Neural progenitor cell (in vitro differentiated cells): ENCODE measurements at regions not wholly inside any gene's neighbourhood (a gene's known extent, or its start where the extent isn't known, plus 50 kb on each side); places are given as distances from the start of the nearest gene placed in this dataset.

Experiments
- DNase-seq: peaks from one replicate; pipeline ENCODE4 v3.0.0-alpha.2; 2016; ENCODE audit warnings: low spot score
- H2AFZ ChIP-seq: fragments of 200-600 bp; sonication (generic); replicated peaks from 2 replicates; pipeline ENCODE4 v1.6.1; 2016; ENCODE audit warnings: antibody characterized with exemption
- H3F3A ChIP-seq: fragments of 200-600 bp; sonication (generic); 2 replicates; pipeline ENCODE4 v1.6.1; 2016; ENCODE audit warnings: antibody characterized with exemption, low read depth
- H3K27ac ChIP-seq: fragments of 200-600 bp; sonication (generic); 2 replicates; pipeline ENCODE4 v1.5.1; 2016; ENCODE audit warnings: mild to moderate bottlenecking
- H3K27me3 ChIP-seq: fragments of 200-600 bp; sonication (generic); 2 replicates; pipeline ENCODE4 v1.6.1; 2016; ENCODE audit warnings: mild to moderate bottlenecking, moderate library complexity
- H3K36me3 ChIP-seq: fragments of 200-600 bp; sonication (generic); 2 replicates; pipeline ENCODE4 v1.5.1; 2016
- H3K4me1 ChIP-seq: fragments of 200-600 bp; sonication (generic); 2 replicates; pipeline ENCODE4 v1.6.1; 2016; ENCODE audit warnings: mixed run types
- H3K4me2 ChIP-seq: fragments of 200-600 bp; sonication (generic); 2 replicates; pipeline ENCODE4 v1.6.1; 2016
- H3K4me3 ChIP-seq: fragments of 200-600 bp; sonication (generic); 2 replicates; pipeline ENCODE4 v1.5.1; 2016
- H3K79me2 ChIP-seq: fragments of 200-600 bp; sonication (generic); 2 replicates; pipeline ENCODE4 v1.6.1; 2016; ENCODE audit warnings: low read depth
- H3K9ac ChIP-seq: fragments of 200-600 bp; sonication (generic); 2 replicates; pipeline ENCODE4 v1.6.1; 2016
- H3K9me3 ChIP-seq: fragments of 200-600 bp; sonication (generic); 2 replicates; pipeline ENCODE4 v1.5.1; 2016; ENCODE audit warnings: low read depth
- H4K20me1 ChIP-seq: fragments of 200-600 bp; sonication (generic); 2 replicates; pipeline ENCODE4 v1.6.1; 2016; ENCODE audit warnings: low read depth
- H3K27ac Mint-ChIP-seq: 3 replicates; pipeline ENCODE4 v1.8.0; 2021; ENCODE audit warnings: mixed read lengths
- H3K27me3 Mint-ChIP-seq: 2 replicates; pipeline ENCODE4 v1.8.0; 2022; ENCODE audit warnings: low read depth, mild to moderate bottlenecking, inconsistent platforms, moderate library complexity, mixed read lengths; ENCODE audit not compliant: insufficient read depth
- H3K36me3 Mint-ChIP-seq: 3 replicates; pipeline ENCODE4 v1.8.0; 2021; ENCODE audit warnings: mixed read lengths
- H3K4me1 Mint-ChIP-seq: 3 replicates; pipeline ENCODE4 v1.8.0; 2021; ENCODE audit warnings: mixed read lengths
- H3K4me3 Mint-ChIP-seq: 3 replicates; pipeline ENCODE4 v1.8.0; 2021; ENCODE audit warnings: mild to moderate bottlenecking, moderate library complexity, mixed read lengths
- H3K9me3 Mint-ChIP-seq: 3 replicates; pipeline ENCODE4 v1.8.0; 2020; ENCODE audit warnings: mixed read lengths
- CTCF ChIP-seq: fragments of 200-600 bp; sonication (generic); IDR thresholded peaks from 2 replicates; pipeline ENCODE4 v1.5.1; 2017; ENCODE audit warnings: antibody characterized with exemption, mild to moderate bottlenecking
- EZH2 ChIP-seq: fragments of 200-600 bp; sonication (generic); IDR thresholded peaks from 2 replicates; pipeline ENCODE4 v1.6.1; 2017; ENCODE audit warnings: antibody characterized with exemption, mild to moderate bottlenecking, moderate library complexity
- EZH2phosphoT487 ChIP-seq: fragments of 200-600 bp; sonication (generic); IDR thresholded peaks from 2 replicates; pipeline ENCODE4 v1.6.1; 2017; ENCODE audit warnings: antibody characterized with exemption

GRCh38 chr9:14440062-14440461, 126.1 kb upstream of the NFIB start:
- H3K9ac ChIP-seq: no peak overlapping the region
- H2AFZ ChIP-seq: no peak overlapping the region
- TF ChIP-seq CTCF (no peak), EZH2 (no peak), EZH2phosphoT487 (no peak)
- no peaks in the 10 kb centered on the region for H4K20me1 ChIP-seq
- H3K36me3 ChIP-seq: no peaks in the 10 kb centered on the region
- no peak overlapping the region for H3K4me3 Mint-ChIP-seq
- H3K9me3 ChIP-seq: no peaks in the 10 kb centered on the region
- no peaks in the 10 kb centered on the region for H3K36me3 Mint-ChIP-seq
- H3K27ac ChIP-seq: no peak overlapping the region
- H3F3A ChIP-seq: no peaks in the 10 kb centered on the region
- no peaks in the 10 kb centered on the region for H3K27me3 ChIP-seq
- H3K4me3 ChIP-seq: no peak overlapping the region
- no peak for DNase-seq
- no peaks in the 10 kb centered on the region for H3K4me1 ChIP-seq
- H3K9me3 Mint-ChIP-seq: no peaks in the 10 kb centered on the region
- H3K79me2 ChIP-seq: no peaks in the 10 kb centered on the region
- H3K4me2 ChIP-seq: no peak overlapping the region
- H3K27me3 Mint-ChIP-seq: no peaks in the 10 kb centered on the region
- peaks cover 8% of the 10 kb centered on the region for H3K4me1 Mint-ChIP-seq
- no peak overlapping the region for H3K27ac Mint-ChIP-seq

GRCh38 chr9:14439555-14439954, 125.6 kb upstream of the NFIB start:
- H3K4me2 ChIP-seq: no peak overlapping the region
- no peak for TF ChIP-seq CTCF
- no peak for TF ChIP-seq EZH2phosphoT487
- no peak for TF ChIP-seq EZH2
- Mint-ChIP-seq H3K4me1 (peaks cover 8% of the 10 kb centered on the region), H3K9me3 (no peaks in the 10 kb centered on the region), H3K27me3 (no peaks in the 10 kb centered on the region), H3K4me3 (no peak overlapping the region), H3K27ac (no peak overlapping the region), H3K36me3 (no peaks in the 10 kb centered on the region)
- H2AFZ ChIP-seq: no peak overlapping the region
- no peaks in the 10 kb centered on the region for H4K20me1 ChIP-seq
- H3K27me3 ChIP-seq: no peaks in the 10 kb centered on the region
- H3K79me2 ChIP-seq: no peaks in the 10 kb centered on the region
- H3K36me3 ChIP-seq: no peaks in the 10 kb centered on the region
- no peak overlapping the region for H3K27ac ChIP-seq
- H3K4me3 ChIP-seq: no peak overlapping the region
- H3K9ac ChIP-seq: no peak overlapping the region
- DNase-seq: no peak
- no peaks in the 10 kb centered on the region for H3F3A ChIP-seq
- no peaks in the 10 kb centered on the region for H3K9me3 ChIP-seq
- H3K4me1 ChIP-seq: no peaks in the 10 kb centered on the region

- H3K36me3 Mint-ChIP-seq: no peaks in the 10 kb centered on the region
- H3K27me3 Mint-ChIP-seq: no peaks in the 10 kb centered on the region
- Histone ChIP-seq H3K4me3 (no peak overlapping the region), H3F3A (no peaks in the 10 kb centered on the region), H3K9me3 (no peaks in the 10 kb centered on the region), H3K4me1 (no peaks in the 10 kb centered on the region), H3K36me3 (no peaks in the 10 kb centered on the region), H3K9ac (no peak overlapping the region), H3K79me2 (no peaks in the 10 kb centered on the region), H4K20me1 (no peaks in the 10 kb centered on the region), H3K27ac (no peak overlapping the region), H2AFZ (no peak overlapping the region), H3K4me2 (no peak overlapping the region), H3K27me3 (no peaks in the 10 kb centered on the region)
- no peak for DNase-seq
- H3K4me3 Mint-ChIP-seq: no peak overlapping the region
- peaks cover 17% of the 10 kb centered on the region for H3K4me1 Mint-ChIP-seq
- no peaks in the 10 kb centered on the region for H3K9me3 Mint-ChIP-seq
- H3K27ac Mint-ChIP-seq: no peak overlapping the region
- TF ChIP-seq EZH2: no peak
- TF ChIP-seq EZH2phosphoT487: no peak
- TF ChIP-seq CTCF: no peak
Measured at GRCh38 chr9:14438232-14439021, 124.5 kb upstream of the NFIB start.
